Gastroesophageal sphincter (tissue), 3 donors: ENCODE measurements at regions not wholly inside any gene's neighbourhood (a gene's known extent, or its start where the extent isn't known, plus 50 kb on each side); places are given as distances from the start of the nearest gene placed in this dataset.

Experiments
- POLR2A ChIP-seq, 2 donors: fragments of 450-650 bp; IDR thresholded peaks; one replicate each; pipeline ENCODE4 v1.6.1; 2017; ENCODE audit warnings: antibody characterized with exemption in 2 of 2, mild to moderate bottlenecking in 2 of 2, moderate library complexity in 1 of 2
- TF ChIP-seq, protein P1 (sequence below), 4 experiments: fragments of 200-600 bp in 2 of 4; fragments of 450-650 bp in 2 of 4; sonication (generic) in 1 of 4; IDR thresholded peaks; one replicate each; pipeline ENCODE4 v1.5.1; 2017 to 2019; ENCODE audit warnings: antibody characterized with exemption in 4 of 4, mild to moderate bottlenecking in 2 of 4, moderate library complexity in 2 of 4

GRCh38 chr14:84086714-84087113, 1443.2 kb upstream of the FLRT2 start:
- TF ChIP-seq, protein P1, sequence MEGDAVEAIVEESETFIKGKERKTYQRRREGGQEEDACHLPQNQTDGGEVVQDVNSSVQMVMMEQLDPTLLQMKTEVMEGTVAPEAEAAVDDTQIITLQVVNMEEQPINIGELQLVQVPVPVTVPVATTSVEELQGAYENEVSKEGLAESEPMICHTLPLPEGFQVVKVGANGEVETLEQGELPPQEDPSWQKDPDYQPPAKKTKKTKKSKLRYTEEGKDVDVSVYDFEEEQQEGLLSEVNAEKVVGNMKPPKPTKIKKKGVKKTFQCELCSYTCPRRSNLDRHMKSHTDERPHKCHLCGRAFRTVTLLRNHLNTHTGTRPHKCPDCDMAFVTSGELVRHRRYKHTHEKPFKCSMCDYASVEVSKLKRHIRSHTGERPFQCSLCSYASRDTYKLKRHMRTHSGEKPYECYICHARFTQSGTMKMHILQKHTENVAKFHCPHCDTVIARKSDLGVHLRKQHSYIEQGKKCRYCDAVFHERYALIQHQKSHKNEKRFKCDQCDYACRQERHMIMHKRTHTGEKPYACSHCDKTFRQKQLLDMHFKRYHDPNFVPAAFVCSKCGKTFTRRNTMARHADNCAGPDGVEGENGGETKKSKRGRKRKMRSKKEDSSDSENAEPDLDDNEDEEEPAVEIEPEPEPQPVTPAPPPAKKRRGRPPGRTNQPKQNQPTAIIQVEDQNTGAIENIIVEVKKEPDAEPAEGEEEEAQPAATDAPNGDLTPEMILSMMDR (IDR thresholded peaks at IDR 0.05) = no peak
- TF ChIP-seq POLR2A (IDR thresholded peaks at IDR 0.05) = no peak
